ENCODE measurements at regions not wholly inside any gene's neighbourhood (a gene's known extent, or its start where the extent isn't known, plus 50 kb on each side); places are given as distances from the start of the nearest gene placed in this dataset.

DNA sequence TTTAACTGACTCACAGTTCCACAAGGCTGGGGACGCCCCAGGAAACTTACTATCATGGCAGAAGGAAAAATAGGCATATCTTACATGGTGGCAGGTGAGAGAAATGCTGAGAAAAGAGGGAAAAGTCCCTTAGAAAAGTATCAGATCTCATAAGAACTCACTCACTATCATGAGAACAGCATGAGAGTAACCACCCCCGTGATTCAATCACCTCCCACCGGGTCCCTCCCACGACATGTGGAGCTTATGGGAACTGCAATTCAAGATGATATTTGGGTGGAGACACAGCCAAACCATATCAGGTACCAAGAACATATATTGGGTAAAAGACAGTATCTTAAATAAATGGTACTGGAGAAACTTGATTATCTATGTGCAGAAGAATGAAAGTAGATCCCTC is 100.3 kb upstream of the FAR2 start:
- no peak for TF ChIP-seq POLR2A (IDR thresholded peaks at IDR 0.05)
- TF ChIP-seq, protein P1, sequence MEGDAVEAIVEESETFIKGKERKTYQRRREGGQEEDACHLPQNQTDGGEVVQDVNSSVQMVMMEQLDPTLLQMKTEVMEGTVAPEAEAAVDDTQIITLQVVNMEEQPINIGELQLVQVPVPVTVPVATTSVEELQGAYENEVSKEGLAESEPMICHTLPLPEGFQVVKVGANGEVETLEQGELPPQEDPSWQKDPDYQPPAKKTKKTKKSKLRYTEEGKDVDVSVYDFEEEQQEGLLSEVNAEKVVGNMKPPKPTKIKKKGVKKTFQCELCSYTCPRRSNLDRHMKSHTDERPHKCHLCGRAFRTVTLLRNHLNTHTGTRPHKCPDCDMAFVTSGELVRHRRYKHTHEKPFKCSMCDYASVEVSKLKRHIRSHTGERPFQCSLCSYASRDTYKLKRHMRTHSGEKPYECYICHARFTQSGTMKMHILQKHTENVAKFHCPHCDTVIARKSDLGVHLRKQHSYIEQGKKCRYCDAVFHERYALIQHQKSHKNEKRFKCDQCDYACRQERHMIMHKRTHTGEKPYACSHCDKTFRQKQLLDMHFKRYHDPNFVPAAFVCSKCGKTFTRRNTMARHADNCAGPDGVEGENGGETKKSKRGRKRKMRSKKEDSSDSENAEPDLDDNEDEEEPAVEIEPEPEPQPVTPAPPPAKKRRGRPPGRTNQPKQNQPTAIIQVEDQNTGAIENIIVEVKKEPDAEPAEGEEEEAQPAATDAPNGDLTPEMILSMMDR (IDR thresholded peaks at IDR 0.05): no peak

Measured in prostate gland (tissue), 2 donors.